MV-4-11 (cell line): ENCODE measurements at regions not wholly inside any gene's neighbourhood (a gene's known extent, or its start where the extent isn't known, plus 50 kb on each side); places are given as distances from the start of the nearest gene placed in this dataset.
"Not testable (repeated sequence)": the region's sequence is repeated elsewhere in the genome, so short reads cannot be mapped to it uniquely, and the experiment has no call there.

Experiments used
- DNase-seq: peaks from one replicate; lab custom pipeline; 2025; lab: John Stamatoyannopoulos, UW

DNA sequence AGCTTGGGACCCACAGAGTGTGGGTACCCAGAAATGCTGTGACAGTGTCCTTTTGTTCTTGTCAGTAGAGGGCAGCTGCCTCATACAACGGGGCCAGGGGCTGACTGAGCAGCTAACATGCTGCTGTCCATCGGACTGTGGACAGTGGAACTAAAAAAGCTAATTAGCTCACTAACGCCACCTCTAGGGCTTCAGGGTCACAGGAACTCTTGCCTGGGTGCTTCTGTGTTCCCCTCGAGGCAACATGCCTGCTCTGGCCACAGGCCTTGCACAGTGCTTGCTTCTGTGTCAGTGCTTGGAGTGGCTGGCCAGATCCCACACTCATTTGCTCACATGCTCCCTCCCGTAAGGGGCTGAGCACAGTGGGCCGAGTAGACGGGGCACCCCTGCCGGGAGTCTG, 377.0 kb downstream of the OLFM4 start:
- DNase-seq, result no peak

DNA sequence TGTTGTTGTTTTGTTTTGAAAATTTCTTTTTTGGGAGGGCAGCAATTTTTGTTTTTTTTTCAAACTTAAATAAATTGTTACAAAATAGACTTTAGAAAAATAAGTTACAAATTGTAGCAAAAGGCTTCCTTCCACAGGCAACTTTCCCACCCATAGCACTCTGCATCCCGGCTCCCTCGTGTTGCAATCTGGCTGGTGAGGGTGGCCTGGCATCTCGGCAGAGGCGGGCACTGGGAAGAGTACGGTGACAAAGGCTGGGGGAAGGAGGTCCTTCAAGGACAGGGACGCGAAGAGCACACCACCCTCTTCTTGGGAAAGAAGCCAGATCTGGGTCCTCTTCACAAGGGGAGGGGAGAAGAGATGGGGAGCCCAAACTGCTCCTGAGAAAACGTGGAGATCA, 379.7 kb downstream of the OLFM4 start:
- no peak for DNase-seq

DNA sequence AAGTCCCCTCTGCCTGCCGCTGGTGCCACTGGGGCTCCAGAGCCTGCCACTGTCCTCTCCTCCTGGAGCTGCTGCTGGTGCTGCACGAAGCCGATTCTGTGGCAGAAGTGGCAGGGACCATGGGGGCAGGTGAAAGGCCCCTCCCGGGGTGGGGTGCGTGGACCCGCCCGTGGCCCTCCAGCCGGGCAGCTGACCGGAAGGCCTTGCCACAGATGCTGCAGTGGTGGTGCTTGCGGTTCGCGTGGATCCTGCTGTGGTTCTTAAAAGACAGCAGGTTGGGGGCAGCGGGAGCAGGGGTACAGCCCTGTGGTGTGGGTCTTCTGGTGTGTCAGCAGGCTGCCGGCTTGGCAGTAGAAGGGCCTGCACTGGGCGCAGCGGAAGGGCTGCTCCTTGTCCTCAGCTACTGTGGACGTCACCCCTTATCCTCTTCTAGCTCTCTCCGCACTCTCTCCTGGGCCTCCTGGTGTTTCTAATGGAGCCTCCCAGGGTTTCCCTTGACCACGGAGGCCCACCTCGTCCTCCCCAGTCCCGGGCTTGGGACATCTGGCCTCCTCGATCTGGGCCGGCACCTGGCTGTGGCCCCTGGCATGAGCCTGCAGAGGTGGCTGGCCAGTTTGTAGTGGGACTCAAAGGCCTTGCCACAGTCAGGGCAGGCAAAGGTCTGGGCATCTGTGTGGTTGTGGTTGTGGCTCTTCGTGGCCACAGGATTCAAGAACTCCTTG, 380.4 kb downstream of the OLFM4 start:
- DNase-seq, result no peak

DNA sequence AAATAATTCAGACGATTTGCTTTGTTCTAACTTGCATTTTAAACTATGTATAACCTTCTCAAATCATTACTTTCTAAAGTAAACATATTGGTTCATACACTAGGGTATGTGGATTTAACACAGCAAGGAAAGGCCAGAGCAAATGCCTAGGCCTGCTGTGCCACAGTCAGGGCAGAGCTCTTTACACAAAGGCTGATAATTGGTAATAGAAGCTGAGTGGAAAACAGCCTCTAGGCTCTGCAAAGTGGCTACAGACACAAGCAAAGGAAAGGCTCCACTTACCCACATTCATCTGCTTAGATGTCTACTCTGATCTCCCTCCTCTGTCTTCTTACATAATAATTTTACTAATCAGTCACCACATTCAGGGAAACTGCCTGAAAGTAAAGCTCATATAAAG, 382.9 kb downstream of the OLFM4 start:
- no peak for DNase-seq

DNA sequence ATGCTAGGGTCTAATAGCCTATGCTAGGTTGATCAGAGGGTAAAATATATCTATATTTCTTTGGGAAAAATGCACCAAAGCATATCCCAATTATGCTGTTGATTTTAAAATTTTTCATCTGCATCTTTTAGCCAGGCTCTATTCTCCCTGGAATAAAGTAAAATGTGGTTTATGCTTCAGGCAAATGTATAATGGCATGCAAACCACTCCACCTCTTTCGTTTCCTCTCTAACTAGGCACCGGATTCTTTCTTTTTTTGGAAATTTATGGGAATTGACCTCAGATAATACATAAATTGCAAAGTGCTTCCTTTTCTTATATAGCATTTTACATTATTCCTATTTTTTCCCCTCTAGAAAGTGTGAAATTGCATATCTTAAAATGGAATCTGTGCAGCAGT, 386.5 kb downstream of the OLFM4 start:
- no peak for DNase-seq

DNA sequence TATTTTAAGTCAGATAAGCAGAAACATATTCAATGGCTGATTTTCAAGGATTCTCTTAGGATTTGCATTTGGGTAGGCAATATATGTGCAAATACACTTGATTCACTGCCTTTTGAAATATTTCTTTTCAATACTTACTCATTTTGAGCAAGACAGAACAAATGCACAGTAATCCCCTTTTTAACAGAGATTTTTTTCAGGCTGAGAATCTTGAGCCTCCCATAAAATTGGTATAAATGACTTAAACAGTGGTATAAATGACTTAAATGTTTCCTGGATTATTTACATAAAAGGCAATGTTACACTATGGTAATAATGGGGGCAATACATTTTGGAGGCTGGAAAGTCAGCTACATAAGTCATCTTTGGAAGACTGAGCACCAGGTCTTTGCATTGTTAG, 389.0 kb downstream of the OLFM4 start:
- no peak for DNase-seq

DNA sequence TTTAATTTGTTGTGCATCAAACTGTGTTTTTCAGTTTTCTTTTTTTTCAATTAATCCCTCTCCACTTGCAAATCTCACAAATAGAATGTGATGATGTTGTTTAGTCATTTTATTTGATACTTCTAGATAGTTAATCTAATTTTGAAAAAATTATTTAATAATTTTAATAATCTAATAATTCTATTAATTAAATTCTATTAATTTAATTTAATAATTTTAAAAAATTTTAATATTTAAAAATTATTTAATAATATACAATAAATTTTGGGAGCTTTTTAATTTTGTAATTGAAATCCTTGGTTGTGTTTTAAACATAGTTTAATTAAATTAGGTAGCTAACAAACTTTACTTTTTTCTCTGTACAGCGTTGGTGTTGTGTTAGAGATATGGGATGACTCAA, 393.8 kb downstream of the OLFM4 start:
- DNase-seq, result no peak

DNA sequence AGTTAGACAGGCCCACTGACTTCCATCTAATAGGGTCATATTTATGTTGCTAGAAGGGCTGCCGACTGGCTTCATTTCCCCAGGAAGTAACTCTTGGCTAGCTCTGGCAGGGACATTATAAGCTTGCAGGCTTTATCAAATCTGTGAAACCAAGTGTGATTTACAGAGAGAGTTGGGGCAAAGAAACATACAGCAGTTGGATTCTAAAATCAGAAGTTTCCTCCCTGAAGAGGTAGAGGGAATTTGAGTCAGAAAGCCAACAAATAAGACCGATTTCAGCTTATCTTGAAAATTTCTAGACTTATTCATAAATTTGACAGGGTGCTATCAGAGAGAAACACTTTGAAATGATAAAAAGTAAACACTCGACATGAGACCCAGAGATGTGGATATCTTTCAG, 407.8 kb downstream of the OLFM4 start:
- DNase-seq, result no peak

DNA sequence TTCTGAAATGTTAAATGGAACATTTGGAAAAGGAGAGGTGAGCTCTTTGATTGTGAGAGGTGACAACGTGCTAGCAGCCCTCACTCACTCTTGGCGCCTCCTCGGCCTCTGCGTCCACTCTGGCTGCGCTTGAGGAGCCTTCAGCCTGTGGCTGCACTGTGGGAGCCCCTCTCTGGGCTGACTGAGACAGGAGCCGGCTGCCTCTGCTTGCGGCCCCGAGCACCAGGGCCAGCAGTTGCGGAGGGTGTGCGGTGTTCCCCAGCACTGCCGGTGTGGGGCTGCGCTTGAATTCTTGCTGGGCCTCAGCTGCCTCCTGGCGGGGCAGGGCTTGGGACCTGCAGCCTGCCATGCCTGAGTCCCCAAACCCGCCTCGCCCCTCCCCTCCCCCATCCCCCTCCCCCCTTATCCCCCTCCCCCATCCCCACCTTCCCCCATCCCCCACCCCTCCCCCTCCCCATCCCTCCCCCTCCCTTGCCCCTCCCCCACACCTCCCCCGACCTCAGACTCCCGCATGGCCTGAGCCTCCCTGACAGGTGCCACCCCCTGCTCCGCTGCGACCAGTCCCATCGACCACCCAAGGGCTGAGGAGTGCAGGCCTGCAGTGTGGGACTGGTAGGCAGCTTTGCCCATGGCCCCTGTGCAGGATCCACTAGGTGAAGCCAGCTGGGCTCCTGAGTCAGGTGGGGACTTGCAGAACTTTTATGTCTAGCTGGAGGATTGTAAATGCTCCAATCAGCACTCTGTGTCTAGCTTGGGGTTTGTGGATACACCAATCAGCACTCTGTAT, 411.0 kb downstream of the OLFM4 start:
- DNase-seq, result no peak

DNA sequence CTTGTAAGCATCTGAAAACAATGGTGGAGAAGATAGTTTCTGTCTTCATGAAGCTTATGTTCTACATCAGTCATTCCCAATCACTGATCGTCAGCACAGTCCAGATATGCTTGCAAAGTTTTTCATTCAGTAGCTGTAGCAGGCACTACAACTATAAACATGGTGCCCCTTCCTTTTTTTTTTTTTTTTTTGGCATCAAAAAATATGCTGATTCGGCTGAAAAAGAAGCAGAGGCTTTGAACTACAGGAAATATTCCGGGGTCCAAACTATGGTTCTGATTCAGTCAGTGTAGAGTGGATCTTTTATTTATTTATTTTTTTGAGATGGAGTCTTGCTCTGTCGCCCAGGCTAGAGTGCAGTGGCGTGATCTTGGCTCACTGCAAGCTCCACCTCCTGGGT, 414.4 kb downstream of the OLFM4 start:
- no peak for DNase-seq

DNA sequence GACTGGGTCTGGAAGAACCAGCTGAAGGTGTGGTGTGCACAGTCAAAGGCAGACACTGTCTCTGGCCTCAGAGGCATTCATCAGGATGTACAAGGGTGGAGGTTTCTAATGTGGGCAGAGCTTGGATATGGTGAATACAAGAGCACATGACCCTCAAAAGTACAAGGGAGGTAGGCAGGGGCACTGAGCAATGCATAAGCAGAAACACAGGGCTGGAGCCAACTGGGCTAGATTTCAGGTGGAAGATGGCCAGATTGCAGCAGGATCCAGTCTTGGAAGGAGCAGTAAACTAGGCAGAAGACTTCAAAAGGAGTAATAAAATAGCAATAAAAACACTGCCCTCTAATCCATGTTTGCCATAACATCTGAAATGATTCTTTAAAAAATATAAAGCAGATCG, 417.1 kb downstream of the OLFM4 start:
- no peak for DNase-seq

DNA sequence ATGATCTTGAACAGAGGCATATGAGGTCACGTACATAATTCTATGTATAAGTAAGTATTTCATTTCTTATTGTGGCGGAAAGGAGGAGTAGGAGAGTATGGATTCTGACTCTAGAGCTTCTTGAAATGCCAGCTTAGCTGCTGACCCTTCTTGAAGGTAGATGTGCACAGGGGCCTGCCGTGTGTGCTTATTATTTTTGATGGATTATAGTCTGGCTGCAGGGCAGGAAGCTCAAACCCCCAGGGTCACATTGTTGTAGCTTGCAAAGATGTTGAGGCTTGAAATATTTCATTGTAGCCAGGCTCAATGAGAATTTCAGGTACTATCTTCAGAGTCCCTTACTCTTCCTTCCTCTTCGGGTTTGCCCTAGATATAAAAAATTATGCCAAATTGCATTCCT, 418.8 kb downstream of the OLFM4 start:
- no peak for DNase-seq

DNA sequence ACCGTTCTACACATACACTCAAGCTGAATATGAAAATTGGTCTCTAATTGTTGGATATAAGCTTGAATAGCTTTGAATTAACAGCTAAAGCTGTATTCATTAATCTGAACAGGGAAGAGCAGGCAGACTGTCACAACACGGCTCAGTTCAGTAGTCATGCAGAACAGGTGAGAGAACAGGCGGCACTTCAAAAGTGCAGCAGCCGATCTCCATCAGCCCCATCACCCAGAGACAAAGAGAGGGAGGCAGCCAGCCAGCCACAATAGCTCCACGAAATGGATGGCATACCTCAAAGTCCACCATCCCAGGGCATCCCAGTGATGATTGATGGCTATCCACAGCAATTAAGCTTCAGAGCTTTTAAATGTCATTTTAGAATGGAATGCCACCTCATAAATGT, 419.2 kb downstream of the OLFM4 start:
- no peak for DNase-seq

DNA sequence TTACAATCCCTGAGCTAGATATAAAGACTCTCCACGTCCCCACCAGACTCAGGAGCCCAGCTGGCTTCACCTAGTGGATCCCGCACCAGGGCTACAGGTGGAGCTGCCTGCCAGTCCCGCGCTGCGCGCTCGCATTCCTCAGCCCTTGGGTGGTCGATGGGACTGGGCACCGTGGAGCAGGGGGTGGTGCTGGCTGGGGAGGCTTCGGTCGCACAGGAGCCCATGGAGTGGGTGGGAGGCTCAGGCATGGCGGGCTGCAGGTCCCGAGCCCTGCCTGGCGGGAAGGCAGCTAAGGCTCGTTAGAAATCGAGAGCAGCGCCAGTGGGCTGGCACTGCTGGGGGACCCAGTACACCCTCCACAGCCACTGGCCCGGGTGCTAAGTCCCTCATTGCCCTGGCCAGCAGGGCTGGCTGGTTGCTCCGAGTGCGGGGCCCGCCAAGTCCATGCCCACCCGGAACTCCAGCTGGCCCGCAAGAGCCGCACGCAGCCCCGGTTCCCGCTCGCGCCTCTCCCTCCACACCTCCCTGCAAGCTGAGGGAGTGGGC, 423.7 kb downstream of the OLFM4 start:
- DNase-seq, result not testable (repeated sequence)

DNA sequence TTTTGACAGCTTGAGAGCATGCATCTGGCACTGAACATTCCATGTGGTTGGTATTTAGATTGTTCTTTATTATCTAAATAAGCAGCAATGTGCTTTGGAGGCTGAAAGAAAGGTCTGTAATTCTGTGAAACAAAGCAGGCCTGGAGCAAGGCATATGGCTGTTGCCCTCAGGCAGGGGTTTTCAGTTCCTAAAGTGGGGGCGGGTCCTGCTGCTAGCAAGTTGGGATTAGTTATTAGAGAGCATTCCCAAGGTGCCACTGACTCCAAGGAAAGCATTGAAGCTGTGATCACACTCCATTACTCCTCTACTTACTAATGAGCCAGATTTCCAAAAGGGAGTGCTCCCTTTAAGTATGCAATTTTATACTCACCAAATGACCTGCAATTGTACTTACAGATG, 432.2 kb downstream of the OLFM4 start:
- DNase-seq, result no peak

DNA sequence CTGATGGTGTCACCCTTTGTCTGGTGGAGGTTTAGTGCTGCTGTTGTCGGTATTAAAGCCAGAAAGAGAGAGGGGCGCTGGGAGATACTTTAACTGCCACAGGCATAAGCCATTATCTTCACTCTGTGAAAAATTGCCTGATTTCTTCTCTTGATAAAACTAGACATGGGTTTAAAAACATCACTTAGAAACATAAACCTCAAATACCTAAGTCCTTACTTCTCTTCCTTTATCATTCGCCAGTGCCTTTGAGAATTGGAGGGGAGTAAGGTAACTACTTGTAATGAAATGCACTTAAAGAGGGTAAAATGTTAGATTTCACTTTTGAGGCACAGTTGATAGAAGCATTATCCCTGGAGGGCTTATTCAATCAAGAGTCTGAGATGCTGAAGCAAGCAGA, 434.5 kb downstream of the OLFM4 start:
- no peak for DNase-seq

DNA sequence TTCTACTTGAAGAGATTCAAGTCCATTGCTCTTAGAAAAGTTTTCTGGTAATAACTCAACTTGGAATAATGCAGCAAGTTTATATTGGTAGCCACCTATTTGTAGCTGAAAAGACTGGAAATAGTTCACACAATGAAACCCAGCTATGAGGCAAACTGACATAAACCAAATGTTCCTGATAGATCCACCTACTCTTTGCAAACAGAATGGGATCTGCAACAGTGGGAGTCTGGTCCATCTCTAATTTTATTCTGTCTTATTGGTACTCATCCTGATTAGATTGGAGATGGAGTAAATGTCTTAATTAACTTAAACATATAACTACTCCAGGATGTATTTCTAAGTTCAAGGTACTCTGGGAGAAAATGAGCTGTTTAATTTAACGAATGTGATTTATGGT, 438.0 kb downstream of the OLFM4 start:
- DNase-seq, result no peak

DNA sequence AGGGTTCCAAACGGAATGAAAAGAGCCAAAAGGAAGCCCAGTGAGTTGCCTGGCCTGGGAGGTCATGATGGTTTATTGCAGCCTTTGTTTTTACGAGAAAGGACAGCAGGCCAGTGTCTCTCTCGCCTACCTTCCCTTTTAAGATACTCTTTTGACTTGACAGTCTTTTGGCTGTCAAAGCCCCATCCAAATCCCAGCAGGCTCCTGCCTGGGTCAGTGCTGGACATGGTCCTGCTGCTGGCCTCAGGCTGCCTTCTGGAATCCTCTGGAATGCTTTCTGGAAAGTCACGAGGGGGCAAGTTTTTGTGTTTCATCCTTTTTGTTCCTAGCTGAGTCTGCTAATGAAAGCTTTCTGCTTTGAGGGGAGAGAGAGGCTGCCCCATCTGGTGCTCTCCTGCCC, 444.8 kb downstream of the OLFM4 start:
- DNase-seq, result no peak

DNA sequence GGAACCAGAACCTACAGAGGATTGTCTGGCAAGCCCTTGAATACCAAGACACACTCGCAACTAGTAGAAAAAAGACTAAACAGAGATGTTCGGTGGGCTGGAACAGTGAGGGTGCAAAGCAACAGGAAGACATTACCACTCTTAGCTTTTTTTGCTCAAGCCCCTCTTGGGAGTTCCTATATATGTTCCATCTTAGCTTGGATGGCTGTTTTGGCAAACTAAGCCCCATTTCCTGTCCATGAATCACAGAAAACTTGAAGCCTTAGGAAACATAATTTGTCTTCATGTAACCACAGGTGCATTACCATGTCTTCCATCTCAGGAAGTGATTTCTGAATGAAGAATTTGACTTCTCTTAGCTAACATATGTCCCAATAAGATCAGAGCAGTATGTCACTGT, 446.3 kb downstream of the OLFM4 start:
- no peak for DNase-seq

DNA sequence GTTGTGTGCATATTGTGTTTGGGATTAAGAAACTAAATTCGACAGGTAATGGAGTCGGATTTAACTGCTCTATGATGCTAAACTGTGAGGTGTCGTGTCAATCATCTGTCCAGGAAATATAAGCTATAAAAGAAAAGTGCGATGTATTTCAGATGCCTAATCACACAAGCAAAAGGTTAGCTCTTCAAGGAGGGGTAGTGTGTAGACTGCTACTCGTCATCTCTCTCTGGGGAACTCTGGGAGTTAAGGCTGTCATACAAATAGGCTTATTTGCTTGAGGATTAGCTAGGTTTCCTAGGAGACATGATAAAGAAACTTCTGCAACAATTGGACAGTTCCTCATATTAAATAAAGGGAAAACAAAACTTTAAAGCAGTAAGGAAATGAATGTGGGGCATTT, 462.1 kb downstream of the OLFM4 start:
- no peak for DNase-seq

DNA sequence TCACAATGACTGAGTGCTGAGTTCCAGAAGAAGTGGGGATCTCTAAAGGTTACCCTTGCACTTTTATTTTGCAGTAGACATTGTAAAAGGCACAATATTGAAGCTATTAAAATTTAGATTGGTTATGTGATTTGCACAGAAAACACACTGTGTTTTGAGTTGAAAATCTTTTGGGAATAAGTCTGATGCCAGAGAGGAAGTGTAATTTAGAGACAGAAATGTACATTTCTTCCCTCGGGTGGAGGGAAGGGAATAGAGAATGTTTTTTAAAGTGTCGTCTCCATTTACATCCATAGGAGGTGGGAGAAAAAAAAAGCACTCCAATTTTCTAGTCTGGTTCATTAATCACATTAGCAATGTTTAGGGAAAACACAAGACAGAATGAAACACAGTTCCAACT, 465.8 kb downstream of the OLFM4 start:
- no peak for DNase-seq

DNA sequence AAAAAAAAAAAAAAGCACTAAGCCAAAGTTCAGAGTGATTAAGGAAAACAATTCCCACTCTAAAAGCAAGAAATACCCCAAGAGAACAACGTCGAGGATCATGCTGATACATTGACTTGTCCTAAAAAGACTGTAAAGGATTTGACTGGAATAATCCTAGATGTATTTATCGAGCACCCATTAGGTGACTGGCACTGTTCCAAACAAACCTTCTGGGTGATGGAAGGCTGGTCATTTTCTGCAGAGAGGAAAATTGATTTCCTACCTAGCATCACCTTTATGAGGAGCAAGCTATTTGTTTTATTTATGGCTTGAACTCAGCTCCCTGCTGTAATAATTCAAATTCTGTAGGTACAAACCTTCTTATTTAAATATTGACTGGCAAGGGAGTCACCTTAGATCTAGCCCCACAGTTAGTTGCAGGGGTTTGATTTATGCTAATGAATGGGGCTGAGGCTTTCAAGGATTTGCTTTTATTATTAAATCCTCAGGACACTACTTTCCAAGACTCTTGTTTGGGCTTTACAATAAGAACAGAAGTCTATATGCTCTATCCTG, 471.0 kb downstream of the OLFM4 start:
- no peak for DNase-seq

DNA sequence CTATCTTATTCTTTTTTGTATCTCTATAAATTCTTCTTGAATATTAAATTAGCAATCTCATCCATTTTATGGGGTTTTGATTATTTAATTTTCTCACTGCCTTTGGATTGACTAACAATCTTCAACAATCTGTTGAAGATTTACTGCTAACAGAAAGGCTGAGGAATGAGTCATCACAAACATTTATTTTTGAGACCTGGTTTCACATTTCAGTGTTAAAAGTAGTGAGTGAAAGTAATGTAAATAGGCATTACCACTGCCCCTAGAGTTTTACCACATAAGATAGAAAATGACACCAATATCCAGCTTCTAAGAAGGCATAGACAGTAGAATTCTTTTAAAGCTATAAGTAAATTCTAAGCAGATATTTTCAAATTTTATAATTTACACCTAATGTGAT, 472.8 kb downstream of the OLFM4 start:
- DNase-seq, result no peak
